ENCODE measurements at regions not wholly inside any gene's neighbourhood (a gene's known extent, or its start where the extent isn't known, plus 50 kb on each side); places are given as distances from the start of the nearest gene placed in this dataset.
"Not testable (repeated sequence)": the region's sequence is repeated elsewhere in the genome, so short reads cannot be mapped to it uniquely, and the experiment has no call there.

DNA sequence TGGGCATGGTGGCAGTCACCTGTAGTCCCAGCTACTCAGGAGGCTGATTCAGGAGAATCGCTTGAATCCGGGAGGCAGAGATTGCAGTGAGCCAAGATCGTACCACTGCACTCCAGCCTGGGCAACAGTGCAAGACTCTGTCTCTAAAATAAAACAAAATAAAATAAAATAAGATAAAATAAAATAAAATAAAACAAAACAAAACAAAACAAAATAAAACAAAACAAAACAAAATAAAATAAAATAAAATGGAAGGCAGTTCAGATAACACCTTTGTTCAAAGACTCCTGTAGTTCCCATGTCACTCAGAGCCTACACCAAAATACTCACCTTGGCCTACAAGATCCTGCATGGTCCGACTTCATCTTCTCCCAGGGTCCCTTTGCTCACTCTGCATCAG is 61.3 kb downstream of the SYF2 start:
- DNase-seq (ENCODE audit: low read depth) = not testable (repeated sequence)

DNA sequence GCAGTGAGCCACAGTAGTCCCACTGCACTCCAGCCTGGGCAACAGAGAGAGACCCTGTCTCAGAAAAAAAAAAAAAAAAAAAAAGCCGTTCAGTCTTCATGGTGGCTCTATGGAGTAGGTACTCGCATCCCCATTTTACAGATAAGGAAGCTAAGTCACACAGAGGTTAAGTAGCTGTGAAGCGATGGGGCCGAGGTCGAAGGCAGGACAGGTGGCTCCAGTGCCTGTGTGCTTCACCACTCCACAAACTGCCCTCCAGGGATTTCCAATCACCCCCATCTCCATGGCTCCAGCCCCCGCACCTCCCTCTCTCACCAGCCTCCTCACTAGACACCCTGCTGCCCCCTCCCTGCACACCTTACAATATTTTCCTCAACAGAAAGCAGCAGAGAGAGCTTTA is 61.9 kb downstream of the SYF2 start:
- DNase-seq (ENCODE audit: low read depth) = no peak

DNA sequence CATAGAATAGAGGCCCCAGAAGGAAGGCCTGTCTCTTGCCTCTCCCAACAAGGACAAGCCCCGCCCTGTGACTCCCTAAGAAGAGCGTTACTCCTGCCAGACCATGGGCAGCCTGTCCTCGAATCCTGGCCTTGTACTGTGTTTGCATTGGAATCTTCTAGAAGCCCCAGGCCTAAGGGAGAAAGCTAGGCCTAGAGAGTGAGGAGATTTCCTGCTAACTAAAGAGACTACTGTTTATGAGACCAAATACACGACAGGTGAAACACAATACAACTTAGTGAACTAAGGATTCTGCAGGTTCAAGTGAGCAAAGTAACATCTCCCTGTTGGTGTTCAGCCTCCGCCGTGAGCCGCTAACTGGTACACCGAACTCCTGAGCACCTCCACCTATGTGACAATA is 62.7 kb downstream of the SYF2 start:
- no peak for DNase-seq (ENCODE audit: low read depth)

- no peak for DNase-seq (ENCODE audit: low read depth)
These were observed 63.1 kb downstream of the SYF2 start for GRCh38 chr1:25169168-25169567.

DNA sequence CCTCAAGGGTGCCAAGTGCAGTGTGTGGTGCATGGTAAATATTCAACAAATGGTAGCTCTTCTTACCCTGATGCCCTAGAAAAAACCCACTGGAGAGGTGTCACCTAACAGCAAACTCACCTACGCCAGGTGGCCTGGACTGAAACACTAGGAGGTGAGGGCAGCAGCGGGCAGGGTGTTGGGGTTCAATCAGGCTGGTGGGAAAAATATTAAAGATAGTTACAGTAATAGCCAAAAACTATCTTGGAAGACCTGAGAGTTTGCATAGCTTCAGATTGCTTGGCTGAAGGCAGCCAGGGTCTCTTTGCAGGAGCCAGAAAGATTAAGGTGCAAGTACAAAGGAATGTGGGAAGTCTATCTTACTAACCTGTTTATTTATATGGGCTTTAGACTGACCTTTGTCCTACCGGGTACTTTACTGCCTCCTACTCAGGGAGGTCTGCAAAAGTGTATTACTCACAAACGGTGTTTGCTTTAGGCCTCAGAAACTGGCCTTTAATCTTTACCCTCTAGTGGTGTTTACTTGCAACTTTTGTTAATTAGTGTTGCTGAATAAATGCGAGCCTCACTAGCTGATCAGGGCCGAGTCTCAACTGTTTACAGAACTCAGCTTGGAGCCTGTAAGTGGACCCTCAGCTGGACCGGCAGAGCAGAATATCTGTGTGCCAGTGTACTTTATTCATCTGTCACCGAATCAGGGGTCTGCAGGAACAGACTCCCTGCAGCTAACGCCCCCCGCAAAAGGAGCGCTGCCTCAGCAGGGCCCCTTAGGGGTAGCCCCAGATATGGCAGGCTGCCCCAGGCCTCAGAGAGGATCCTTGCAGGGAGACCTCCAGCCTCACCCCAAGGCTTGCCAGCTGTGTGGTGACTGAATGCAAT is 63.9 kb downstream of the SYF2 start:
- DNase-seq (ENCODE audit: low read depth) = no peak

DNA sequence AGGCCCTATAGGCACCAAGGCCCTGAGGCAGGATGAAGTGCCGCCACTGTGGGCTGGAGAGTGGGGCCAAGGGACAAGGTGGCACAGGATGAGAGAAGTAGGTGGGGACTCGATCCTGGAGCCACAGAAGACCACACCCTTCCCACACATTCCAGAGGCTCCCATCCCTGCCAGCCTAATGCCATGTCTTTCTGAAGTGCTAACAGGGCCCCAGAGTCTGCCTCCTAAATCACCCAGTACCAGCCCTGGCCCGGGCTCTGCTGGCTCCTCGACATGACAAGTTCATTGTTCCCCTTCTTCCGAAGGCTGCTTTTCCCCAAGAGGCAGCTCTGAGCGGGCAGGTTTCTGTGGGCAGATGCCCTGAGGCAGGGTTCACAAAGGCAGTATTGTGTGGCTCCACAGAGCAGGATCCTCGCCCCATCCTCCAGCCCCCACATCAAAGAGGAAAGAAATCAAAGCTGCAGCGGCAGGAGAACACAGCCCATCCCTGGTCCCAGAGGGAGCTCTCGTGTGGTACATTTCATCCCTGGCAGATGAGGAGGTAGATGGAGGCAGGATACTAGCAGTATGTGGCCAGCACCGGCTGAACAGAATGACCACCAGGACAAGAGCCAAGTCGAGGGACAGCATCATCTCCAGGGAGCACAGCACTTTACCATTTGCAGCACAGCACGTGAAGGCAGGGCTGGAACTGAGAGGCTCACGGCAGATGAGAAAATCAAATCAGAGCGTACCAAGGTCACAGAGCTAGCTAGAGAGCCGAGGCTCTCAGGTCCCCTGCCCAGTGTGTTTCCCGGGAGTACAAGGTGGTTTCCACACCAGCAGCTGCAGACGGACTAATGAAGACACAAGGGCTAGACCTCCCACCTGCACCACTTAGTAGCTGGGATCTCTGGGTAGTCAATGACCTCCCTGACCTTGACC is 64.8 kb downstream of the SYF2 start:
- DNase-seq (ENCODE audit: low read depth) = no peak

DNA sequence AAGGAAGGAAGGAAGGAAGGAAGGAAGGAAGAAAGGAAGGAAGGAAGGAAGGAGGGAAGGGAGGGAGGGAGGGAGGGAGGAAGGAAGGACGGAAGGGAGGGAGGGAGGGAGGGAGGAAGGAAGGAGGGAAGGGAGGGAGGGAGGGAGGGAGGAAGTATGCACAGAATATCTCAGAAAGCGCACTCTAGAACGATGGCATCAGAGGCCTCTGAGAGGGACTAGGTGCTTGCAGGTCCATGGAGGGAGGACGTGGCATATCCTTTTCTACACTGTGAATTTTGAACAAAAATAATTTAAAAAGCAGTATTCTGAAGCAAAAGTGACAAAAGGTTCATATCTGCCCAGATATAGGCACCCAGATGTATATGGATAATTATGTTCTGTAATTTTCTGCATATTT is 65.5 kb downstream of the SYF2 start:
- no peak for DNase-seq (ENCODE audit: low read depth)

DNA sequence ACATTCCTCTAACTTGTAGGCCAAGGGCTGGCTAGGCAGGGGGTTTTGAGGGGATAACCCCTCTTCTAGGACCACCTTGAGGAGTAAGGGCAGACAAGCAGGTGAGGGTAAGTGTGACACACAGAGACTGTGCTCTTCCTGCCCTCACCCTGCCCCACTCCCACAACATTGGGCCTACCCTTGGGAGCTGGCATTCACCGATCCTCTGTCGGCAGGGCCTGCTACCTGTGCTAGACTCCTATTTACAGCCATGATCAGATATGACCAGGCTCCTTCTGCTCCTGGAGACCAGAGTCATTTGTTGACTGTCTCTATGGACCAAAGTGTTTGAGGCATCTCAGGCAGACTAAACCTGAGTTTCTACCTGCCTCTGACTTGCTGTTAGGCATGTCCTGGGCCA is 68.3 kb downstream of the SYF2 start:
- DNase-seq (ENCODE audit: low read depth) = no peak

DNA sequence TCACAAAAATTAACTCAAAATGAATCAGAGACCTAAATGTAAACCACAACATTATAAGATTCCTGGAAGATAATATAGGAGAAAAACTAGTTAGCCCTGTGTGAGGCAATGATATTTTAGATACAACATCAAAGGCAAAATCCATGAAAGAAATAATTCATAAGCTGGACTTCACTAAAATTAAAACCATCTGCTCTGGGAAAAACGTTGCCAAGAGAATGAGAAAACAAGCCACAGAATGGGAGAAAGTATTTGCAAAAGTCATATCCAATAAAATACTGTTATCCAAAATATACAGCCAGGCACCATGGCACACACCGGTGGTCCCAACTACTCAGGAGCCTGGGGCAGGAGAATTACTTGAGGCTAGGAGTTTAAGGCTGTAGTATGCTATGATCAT is 70.3 kb downstream of the SYF2 start:
- no peak for DNase-seq (ENCODE audit: low read depth)

DNA sequence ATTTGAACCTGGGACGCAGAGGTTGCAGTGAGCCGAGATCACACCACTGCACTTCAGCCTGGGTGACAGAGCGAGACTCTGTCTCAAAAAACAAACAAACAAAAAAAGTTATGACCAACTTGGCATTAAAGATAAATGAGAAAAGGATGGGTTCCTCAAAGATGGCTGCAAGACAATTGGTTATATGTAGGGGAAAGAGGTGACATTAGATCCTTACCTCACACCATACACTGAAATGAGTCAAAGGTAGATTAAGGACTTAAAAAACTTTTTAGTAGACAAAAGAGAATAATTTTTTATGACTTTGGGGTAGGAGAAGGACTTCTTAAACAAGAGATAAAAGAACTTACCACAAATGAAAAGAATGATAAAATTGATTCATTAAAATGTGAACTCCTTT is 74.5 kb downstream of the SYF2 start:
- DNase-seq (ENCODE audit: low read depth) = no peak

DNA sequence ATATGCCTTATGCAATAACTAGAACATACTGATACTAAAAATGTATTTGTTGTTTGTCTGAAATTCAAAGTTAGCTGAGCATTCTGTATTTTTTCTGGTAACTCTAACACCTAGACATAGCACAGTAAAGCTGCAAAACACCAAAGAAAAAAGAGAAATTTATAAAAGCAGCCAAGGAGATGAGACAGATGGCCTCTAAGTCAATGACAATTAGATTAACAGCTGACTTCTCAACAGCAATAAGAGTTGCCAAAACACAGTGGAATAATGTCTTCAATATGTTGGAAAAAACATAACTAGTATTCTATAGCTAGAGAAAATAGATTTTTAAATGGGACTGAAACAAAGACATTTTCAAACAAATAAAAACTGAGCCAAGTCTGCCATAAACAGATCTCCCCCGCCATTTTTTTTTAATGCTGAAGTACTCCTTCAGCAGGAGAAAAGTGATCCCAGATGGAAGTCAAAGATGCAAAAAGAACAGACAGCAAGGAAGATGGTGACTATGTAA is 81.3 kb downstream of the SYF2 start:
- no peak for DNase-seq (ENCODE audit: low read depth)

DNA sequence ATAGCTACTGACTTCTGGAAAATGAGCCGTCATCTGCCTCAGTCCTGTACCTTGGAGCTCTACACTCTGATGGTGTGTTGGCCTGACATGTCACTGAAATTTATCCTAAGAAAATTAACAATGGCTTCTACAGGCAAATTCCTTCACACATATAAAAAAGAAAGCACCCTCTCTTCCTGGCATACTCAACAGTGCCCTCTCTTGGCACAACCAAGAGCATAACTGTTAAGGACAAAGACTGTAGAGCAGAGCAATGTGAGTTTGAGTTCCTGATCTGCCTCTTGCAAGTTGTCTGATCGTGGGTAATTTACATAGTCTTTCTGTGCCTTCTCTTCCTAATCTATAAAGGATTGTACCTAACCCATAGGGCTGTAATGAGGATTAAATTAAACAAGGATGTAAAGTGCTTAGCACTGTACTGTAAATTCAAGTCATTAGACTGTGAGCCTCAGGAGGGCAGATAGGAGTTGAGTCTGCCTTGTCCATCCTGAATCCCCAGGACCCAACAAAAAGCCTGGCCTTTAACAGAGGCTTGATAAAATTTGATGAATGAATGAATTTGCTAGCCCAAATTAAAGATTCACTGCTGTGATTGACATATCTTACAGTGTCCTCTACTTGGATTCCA is 83.5 kb downstream of the SYF2 start:
- DNase-seq (ENCODE audit: low read depth) = no peak

DNA sequence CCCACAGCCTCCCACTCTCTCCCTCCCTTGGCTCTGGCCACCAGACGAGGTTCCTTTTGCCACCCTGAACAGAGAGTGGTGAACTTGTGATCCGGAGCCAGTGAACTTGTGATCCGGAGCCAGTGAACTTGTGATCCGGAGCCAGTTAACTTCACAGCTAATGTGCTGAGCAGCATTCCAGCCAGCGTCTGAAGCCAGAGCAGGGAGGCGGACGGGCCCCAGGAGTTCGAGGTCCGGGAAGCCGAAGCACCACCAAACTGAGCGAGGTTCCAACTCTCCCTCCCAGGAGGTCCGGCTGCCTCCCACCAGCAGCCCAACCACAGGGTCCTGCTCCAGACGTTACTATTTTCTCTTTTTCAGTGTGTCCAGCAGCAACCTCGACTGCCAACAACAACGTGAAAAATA is 85.8 kb downstream of the SYF2 start:
- no peak for DNase-seq (ENCODE audit: low read depth)

DNA sequence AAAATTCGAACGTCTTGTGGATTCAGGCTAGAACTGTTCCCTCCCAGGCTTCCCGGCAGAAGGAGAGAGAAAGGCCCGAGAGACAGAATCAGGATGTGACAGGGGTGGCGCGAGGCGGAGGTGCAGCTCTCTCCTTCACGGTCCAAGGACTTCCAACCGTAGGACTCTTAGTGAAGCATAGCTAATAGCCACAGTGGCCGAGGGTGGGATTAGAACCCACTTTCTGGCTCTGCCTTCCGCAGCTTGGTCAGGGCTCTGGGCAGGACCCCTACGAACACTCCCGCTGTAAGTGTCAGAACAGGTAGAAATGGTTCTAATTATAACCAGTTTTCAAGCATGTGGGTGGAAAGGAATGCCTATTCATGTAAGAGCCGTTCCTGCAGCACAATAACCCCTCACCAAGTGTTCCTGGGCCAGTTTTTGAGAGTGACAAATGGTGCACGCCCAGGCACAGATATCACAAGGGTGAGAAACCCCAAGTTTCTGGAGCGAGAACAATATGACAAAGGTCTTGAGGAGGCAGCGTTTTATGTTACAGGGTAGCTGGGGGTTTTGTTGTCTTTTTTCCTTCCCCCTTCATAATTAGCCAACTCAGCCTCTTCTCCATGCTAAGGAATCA is 86.4 kb downstream of the SYF2 start:
- no peak for DNase-seq (ENCODE audit: low read depth)

- no peak for DNase-seq (ENCODE audit: low read depth)
These were observed 92.1 kb downstream of the SYF2 start for GRCh38 chr1:25140073-25140797.

DNA sequence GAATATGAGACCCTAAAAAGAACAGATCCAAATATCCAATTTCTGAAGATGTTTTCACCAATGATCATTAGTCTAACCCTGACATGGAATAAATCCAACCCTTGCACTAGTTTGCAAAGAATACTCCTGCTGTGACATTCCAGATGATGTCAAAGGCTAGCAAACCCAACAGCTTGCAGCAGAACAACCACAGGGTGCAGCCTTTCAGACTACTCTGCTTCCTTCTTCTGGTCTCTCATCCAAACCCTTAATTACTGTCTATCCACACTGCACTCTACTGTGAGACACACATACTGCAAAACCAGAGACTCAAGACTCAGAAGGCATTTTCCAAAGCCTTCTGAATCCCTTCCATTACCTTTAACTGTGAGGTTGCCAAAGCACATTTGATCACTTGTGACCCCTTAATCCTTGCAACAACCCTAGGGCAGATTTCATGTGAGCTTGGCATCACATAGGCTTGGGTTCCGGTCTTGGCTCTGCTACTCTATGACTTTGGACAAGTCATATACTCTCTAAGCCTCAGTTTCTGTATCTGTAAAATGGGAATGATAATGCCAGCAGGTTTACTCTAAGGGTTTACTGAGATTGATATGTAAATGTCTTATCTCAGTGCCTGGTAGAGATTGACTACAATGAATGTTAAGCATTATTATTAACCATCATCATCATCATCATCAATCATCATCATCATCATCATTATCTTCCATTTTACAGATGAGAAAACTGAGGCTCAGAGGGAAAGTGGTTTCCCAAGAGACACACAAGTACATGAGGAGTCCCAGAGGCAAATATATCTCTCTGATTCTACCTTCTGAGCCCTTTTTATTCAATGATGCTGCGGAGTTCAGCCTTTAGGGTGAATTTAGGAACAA is 94.5 kb downstream of the SYF2 start:
- DNase-seq (ENCODE audit: low read depth) = no peak

DNA sequence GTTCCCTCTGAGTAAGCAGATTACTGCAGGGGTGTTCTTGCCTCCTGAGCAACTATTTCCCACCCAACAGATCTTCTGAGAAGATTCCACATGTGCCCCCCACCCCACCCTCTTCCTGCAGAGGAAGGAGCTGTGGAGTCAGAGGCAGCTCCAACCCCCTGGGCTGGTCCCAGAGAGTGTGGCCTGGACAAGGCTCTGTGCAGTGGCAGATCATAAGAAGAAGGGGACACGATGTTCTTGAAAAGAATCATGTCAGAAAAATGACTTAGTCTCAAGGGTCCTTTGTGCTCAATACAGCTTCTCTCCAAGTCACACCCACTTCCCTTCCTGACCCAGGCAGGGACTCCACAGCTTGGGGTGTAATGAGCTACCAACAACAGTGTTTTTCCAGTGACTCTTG is 95.2 kb downstream of the SYF2 start:
- no peak for DNase-seq (ENCODE audit: low read depth)

DNA sequence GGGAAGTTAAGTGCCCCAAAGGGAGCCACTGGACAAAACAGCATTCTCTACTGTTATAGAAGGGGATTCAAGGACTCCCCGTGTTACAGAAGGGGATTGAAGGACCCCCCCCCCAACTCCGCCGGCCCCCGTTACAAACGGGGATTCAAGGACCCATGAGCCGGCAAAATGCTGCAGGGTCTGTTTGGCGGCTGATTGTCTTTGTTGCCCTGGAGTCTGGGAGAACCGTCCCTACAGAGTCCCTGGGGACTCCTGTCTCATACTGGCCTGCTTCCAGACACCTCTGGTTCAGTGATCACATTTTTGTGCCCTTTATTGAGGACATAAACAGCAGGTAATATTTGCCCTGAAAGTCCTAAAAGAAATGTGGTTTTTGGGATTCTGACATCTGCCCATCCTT is 96.4 kb downstream of the SYF2 start:
- no peak for DNase-seq (ENCODE audit: low read depth)

DNA sequence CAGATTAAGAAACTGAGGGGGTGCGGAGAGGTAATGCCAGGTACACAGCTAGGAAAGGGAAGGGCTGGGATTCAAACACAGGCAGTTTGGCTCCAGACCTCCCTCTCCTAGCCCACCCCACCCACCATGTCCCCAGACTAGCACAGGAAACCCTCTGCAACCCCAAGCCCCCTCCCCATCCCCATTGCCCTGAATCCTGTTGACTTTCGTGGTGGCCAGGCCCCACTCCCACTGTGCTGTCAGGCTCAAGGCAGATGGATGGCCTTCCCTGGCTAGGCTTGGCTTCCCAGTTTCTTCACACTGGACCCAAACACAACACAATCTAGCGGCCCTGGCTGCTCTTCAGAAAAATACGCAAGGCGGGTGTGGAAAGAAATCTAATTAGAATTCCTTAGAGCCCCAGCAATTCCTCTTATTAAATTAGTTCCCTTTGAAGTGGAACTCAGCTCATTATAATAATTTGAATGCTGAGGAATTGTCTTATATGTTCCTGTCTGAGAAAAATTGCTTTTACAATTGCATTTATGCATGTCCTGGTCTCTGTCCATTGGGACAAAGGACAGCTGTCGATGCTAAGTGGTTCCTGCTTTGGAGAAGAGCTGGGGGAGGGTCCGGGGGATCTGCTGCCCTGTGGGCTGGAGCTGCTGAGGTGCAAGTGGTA is 97.4 kb downstream of the SYF2 start:
- no peak for DNase-seq (ENCODE audit: low read depth)

GRCh38 chr1:25134307-25134706 is 98.0 kb downstream of the SYF2 start:
- no peak for DNase-seq (ENCODE audit: low read depth)
